HG03103 (cell line): ENCODE measurements at regions not wholly inside any gene's neighbourhood (a gene's known extent, or its start where the extent isn't known, plus 50 kb on each side); places are given as distances from the start of the nearest gene placed in this dataset.

Source experiments
- ATAC-seq: cut with Tn5 transposase; IDR thresholded peaks from one replicate; pipeline ENCODE4 v1.9.1; 2021; ENCODE audit warnings: low read depth; ENCODE audit not compliant: unreplicated experiment

DNA sequence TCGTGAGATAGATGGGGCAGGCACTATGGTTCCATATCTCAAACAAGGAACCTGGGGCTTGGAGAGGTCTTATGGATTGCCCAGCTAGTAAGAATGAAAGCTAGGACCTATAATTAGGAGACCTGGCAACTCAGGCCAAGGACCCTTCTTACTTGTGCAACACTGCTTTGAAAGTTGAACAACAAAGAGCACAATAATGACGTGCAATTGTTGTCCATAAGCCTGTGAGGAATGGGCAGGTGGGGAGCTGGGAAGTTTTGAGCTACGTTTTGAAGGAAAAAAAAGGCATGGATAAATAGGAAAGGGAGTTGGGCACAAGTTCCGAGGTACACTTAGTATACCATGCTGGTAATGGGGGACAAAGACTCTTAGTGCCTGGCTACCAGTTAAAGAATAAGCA, 104.3 kb downstream of the HS3ST3B1 start:
- no peak for ATAC-seq
